ENCODE measurements at regions not wholly inside any gene's neighbourhood (a gene's known extent, or its start where the extent isn't known, plus 50 kb on each side); places are given as distances from the start of the nearest gene placed in this dataset.

GRCh38 chr14:86935241-86935885 is 1057.6 kb downstream of the GALC start:
- Histone ChIP-seq H3K4me1 (ENCODE audit: insufficient read depth, low read length) (no peaks in the 10 kb centered on the region), H3K4me2 (ENCODE audit: insufficient read depth, low read length) (no peak overlapping the region), H3K27ac (ENCODE audit: low read depth, low read length) (no peak overlapping the region), H2AFZ (ENCODE audit: low read length) (no peak overlapping the region), H4K20me1 (ENCODE audit: insufficient read depth, low read length) (no peaks in the 10 kb centered on the region), H3K79me2 (ENCODE audit: insufficient read depth, low read length) (no peaks in the 10 kb centered on the region), H3K36me3 (ENCODE audit: insufficient read depth, low read length) (no peaks in the 10 kb centered on the region), H3K27me3 (ENCODE audit: insufficient read depth, low read length) (no peaks in the 10 kb centered on the region), H3K9me3 (ENCODE audit: low read depth, low read length) (no peaks in the 10 kb centered on the region), H3K4me3 (ENCODE audit: insufficient read depth, low read length) (no peak overlapping the region)
- no peak for TF ChIP-seq CTCF (IDR thresholded peaks at IDR 0.05; ENCODE audit: extremely low read depth, low read depth, low read length)
- DNase-seq (ENCODE audit: insufficient read length, low spot score, missing footprints): no peak

GRCh38 chr14:86933958-86934595 is 1058.9 kb downstream of the GALC start:
- Histone ChIP-seq H3K36me3 (ENCODE audit: insufficient read depth, low read length) (no peaks in the 10 kb centered on the region), H2AFZ (ENCODE audit: low read length) (no peak overlapping the region), H3K4me1 (ENCODE audit: insufficient read depth, low read length) (no peaks in the 10 kb centered on the region), H4K20me1 (ENCODE audit: insufficient read depth, low read length) (no peaks in the 10 kb centered on the region), H3K4me3 (ENCODE audit: insufficient read depth, low read length) (no peak overlapping the region), H3K27ac (ENCODE audit: low read depth, low read length) (no peak overlapping the region), H3K4me2 (ENCODE audit: insufficient read depth, low read length) (no peak overlapping the region), H3K9me3 (ENCODE audit: low read depth, low read length) (no peaks in the 10 kb centered on the region), H3K79me2 (ENCODE audit: insufficient read depth, low read length) (no peaks in the 10 kb centered on the region), H3K27me3 (ENCODE audit: insufficient read depth, low read length) (no peaks in the 10 kb centered on the region)
- no peak for DNase-seq (ENCODE audit: insufficient read length, low spot score, missing footprints)
- no peak for TF ChIP-seq CTCF (IDR thresholded peaks at IDR 0.05; ENCODE audit: extremely low read depth, low read depth, low read length)

GRCh38 chr14:86933460-86933859 is 1059.5 kb downstream of the GALC start:
- H3K4me1 ChIP-seq (ENCODE audit: insufficient read depth, low read length): no peaks in the 10 kb centered on the region
- no peaks in the 10 kb centered on the region for H3K79me2 ChIP-seq (ENCODE audit: insufficient read depth, low read length)
- no peak overlapping the region for H3K4me3 ChIP-seq (ENCODE audit: insufficient read depth, low read length)
- H3K4me2 ChIP-seq (ENCODE audit: insufficient read depth, low read length): no peak overlapping the region
- no peak overlapping the region for H2AFZ ChIP-seq (ENCODE audit: low read length)
- DNase-seq (ENCODE audit: insufficient read length, low spot score, missing footprints): no peak
- TF ChIP-seq CTCF (IDR thresholded peaks at IDR 0.05; ENCODE audit: extremely low read depth, low read depth, low read length): no peak
- no peaks in the 10 kb centered on the region for H3K36me3 ChIP-seq (ENCODE audit: insufficient read depth, low read length)
- H3K9me3 ChIP-seq (ENCODE audit: low read depth, low read length): no peaks in the 10 kb centered on the region
- H4K20me1 ChIP-seq (ENCODE audit: insufficient read depth, low read length): no peaks in the 10 kb centered on the region
- H3K27ac ChIP-seq (ENCODE audit: low read depth, low read length): no peak overlapping the region
- no peaks in the 10 kb centered on the region for H3K27me3 ChIP-seq (ENCODE audit: insufficient read depth, low read length)

GRCh38 chr14:86915406-86915805 is 1077.6 kb downstream of the GALC start:
- H3K79me2 ChIP-seq (ENCODE audit: insufficient read depth, low read length): no peaks in the 10 kb centered on the region
- no peak for DNase-seq (ENCODE audit: insufficient read length, low spot score, missing footprints)
- H3K4me1 ChIP-seq (ENCODE audit: insufficient read depth, low read length): no peaks in the 10 kb centered on the region

More at GRCh38 chr14:86915406-86915805, 1077.6 kb downstream of the GALC start:
- Histone ChIP-seq H3K9me3 (ENCODE audit: low read depth, low read length) (no peaks in the 10 kb centered on the region), H3K27me3 (ENCODE audit: insufficient read depth, low read length) (no peaks in the 10 kb centered on the region), H3K4me2 (ENCODE audit: insufficient read depth, low read length) (no peak overlapping the region), H2AFZ (ENCODE audit: low read length) (no peak overlapping the region), H3K27ac (ENCODE audit: low read depth, low read length) (no peak overlapping the region), H4K20me1 (ENCODE audit: insufficient read depth, low read length) (no peaks in the 10 kb centered on the region), H3K36me3 (ENCODE audit: insufficient read depth, low read length) (no peaks in the 10 kb centered on the region), H3K4me3 (ENCODE audit: insufficient read depth, low read length) (no peak overlapping the region)
- no peak for TF ChIP-seq CTCF (IDR thresholded peaks at IDR 0.05; ENCODE audit: extremely low read depth, low read depth, low read length)
